ES-I3 (cell line): ENCODE measurements at regions not wholly inside any gene's neighbourhood (a gene's known extent, or its start where the extent isn't known, plus 50 kb on each side); places are given as distances from the start of the nearest gene placed in this dataset.

ENCODE experiments used
- H3K36me3 ChIP-seq: 2 replicates; pipeline ENCODE4 v1.6.1; 2013; ENCODE audit warnings: mild to moderate bottlenecking, low read length, control low read depth, moderate library complexity; ENCODE audit not compliant: insufficient read depth
- H3K4me1 ChIP-seq: 2 replicates; pipeline ENCODE4 v1.6.1; 2013; ENCODE audit warnings: mild to moderate bottlenecking, control low read depth, low read length; ENCODE audit not compliant: insufficient read depth
- H3K9ac ChIP-seq: 2 replicates; pipeline ENCODE4 v1.6.1; 2013; ENCODE audit warnings: low read depth, mild to moderate bottlenecking, low read length, moderate library complexity
- H3K9me3 ChIP-seq: 2 replicates; pipeline ENCODE4 v1.6.1; 2013; ENCODE audit warnings: mild to moderate bottlenecking, low read length, moderate library complexity; ENCODE audit not compliant: control insufficient read depth, insufficient read depth

- peaks cover 6% of the 10 kb centered on the region; the same call in 1 of the 2 replicates for H3K4me1 ChIP-seq
- peaks cover 7% of the 10 kb centered on the region; the same call in 1 of the 2 replicates for H3K9me3 ChIP-seq
Observed at GRCh38 chr6:105669232-105669631, 266.4 kb upstream of the PREP start.

GRCh38 chr6:105667056-105667455 is 264.2 kb upstream of the PREP start:
- no peaks in the 10 kb centered on the region for H3K36me3 ChIP-seq
- H3K9ac ChIP-seq, result no peak overlapping the region

More at GRCh38 chr6:105669232-105669631, 266.4 kb upstream of the PREP start:
- H3K36me3 ChIP-seq, result no peaks in the 10 kb centered on the region
- no peak overlapping the region for H3K9ac ChIP-seq

GRCh38 chr6:105664931-105665330 is 262.0 kb upstream of the PREP start:
- 0 out of 2 replicates have a peak, but pooled peaks cover 4% of the 10 kb centered on the region for H3K9me3 ChIP-seq
- no peaks in the 10 kb centered on the region for H3K36me3 ChIP-seq
- peaks cover 6% of the 10 kb centered on the region; the same call in 1 of the 2 replicates for H3K4me1 ChIP-seq
- no peak overlapping the region for H3K9ac ChIP-seq

More at GRCh38 chr6:105667056-105667455, 264.2 kb upstream of the PREP start:
- Histone ChIP-seq H3K4me1 (peaks cover 6% of the 10 kb centered on the region; the same call in 1 of the 2 replicates), H3K9me3 (peaks cover 7% of the 10 kb centered on the region; the same call in 1 of the 2 replicates)

- Histone ChIP-seq H3K9me3 (no peaks in the 10 kb centered on the region; the same call in 1 of the 2 replicates), H3K9ac (no peak overlapping the region), H3K36me3 (no peaks in the 10 kb centered on the region), H3K4me1 (no peaks in the 10 kb centered on the region)
Observed at GRCh38 chr6:105651969-105652368, 249.1 kb upstream of the PREP start.

- Histone ChIP-seq H3K9ac (no peak overlapping the region), H3K4me1 (no peaks in the 10 kb centered on the region), H3K36me3 (no peaks in the 10 kb centered on the region), H3K9me3 (no peaks in the 10 kb centered on the region; the same call in 1 of the 2 replicates)
Observed at GRCh38 chr6:105650347-105650746, 247.5 kb upstream of the PREP start.

- Histone ChIP-seq H3K4me1 (no peaks in the 10 kb centered on the region), H3K9ac (no peak overlapping the region), H3K9me3 (no peaks in the 10 kb centered on the region), H3K36me3 (no peaks in the 10 kb centered on the region)
Observed at GRCh38 chr6:105649192-105649591, 246.3 kb upstream of the PREP start.

GRCh38 chr6:105648276-105648675 is 245.4 kb upstream of the PREP start:
- no peaks in the 10 kb centered on the region for H3K4me1 ChIP-seq

GRCh38 chr6:105646391-105646867 is 243.5 kb upstream of the PREP start:
- Histone ChIP-seq H3K9ac (no peak overlapping the region), H3K4me1 (no peaks in the 10 kb centered on the region), H3K9me3 (no peaks in the 10 kb centered on the region), H3K36me3 (no peaks in the 10 kb centered on the region)

More at GRCh38 chr6:105648276-105648675, 245.4 kb upstream of the PREP start:
- H3K9me3 ChIP-seq, result no peaks in the 10 kb centered on the region
- no peak overlapping the region for H3K9ac ChIP-seq
- no peaks in the 10 kb centered on the region for H3K36me3 ChIP-seq

- Histone ChIP-seq H3K36me3 (no peaks in the 10 kb centered on the region), H3K4me1 (no peaks in the 10 kb centered on the region), H3K9ac (no peak overlapping the region), H3K9me3 (no peaks in the 10 kb centered on the region)
Observed at GRCh38 chr6:105645958-105646357, 243.1 kb upstream of the PREP start.

GRCh38 chr6:105645156-105645555 is 242.3 kb upstream of the PREP start:
- no peaks in the 10 kb centered on the region for H3K9me3 ChIP-seq
- H3K9ac ChIP-seq, result no peak overlapping the region
- H3K36me3 ChIP-seq, result no peaks in the 10 kb centered on the region
- H3K4me1 ChIP-seq, result no peaks in the 10 kb centered on the region

- H3K9me3 ChIP-seq, result no peaks in the 10 kb centered on the region
- no peaks in the 10 kb centered on the region for H3K36me3 ChIP-seq
- H3K9ac ChIP-seq, result no peak overlapping the region
- H3K4me1 ChIP-seq, result no peaks in the 10 kb centered on the region
Observed at GRCh38 chr6:105644691-105645090, 241.8 kb upstream of the PREP start.

- Histone ChIP-seq H3K4me1 (no peaks in the 10 kb centered on the region), H3K9me3 (no peaks in the 10 kb centered on the region), H3K36me3 (no peaks in the 10 kb centered on the region), H3K9ac (no peak overlapping the region)
Observed at GRCh38 chr6:105644073-105644489, 241.2 kb upstream of the PREP start.

GRCh38 chr6:105642708-105643107 is 239.8 kb upstream of the PREP start:
- Histone ChIP-seq H3K9me3 (no peaks in the 10 kb centered on the region), H3K9ac (no peak overlapping the region), H3K36me3 (no peaks in the 10 kb centered on the region), H3K4me1 (no peaks in the 10 kb centered on the region)

- Histone ChIP-seq H3K36me3 (no peaks in the 10 kb centered on the region), H3K9ac (no peak overlapping the region), H3K9me3 (no peaks in the 10 kb centered on the region), H3K4me1 (no peaks in the 10 kb centered on the region)
Observed at GRCh38 chr6:105641504-105641903, 238.6 kb upstream of the PREP start.

GRCh38 chr6:105639124-105639523 is 236.2 kb upstream of the PREP start:
- Histone ChIP-seq H3K36me3 (no peaks in the 10 kb centered on the region), H3K9me3 (no peaks in the 10 kb centered on the region), H3K9ac (no peak overlapping the region), H3K4me1 (no peaks in the 10 kb centered on the region)
